Renal cortex interstitium (tissue), 11 donors: ENCODE measurements at regions not wholly inside any gene's neighbourhood (a gene's known extent, or its start where the extent isn't known, plus 50 kb on each side); places are given as distances from the start of the nearest gene placed in this dataset.

Experiments
- DNase-seq, 11 donors: peaks; one replicate each; pipeline ENCODE4 v3.0.0-alpha.2; 2013; ENCODE audit warnings: low read depth in 9 of 11, low spot score in 4 of 11; ENCODE audit errors: extremely low read depth in 1 of 11

DNA sequence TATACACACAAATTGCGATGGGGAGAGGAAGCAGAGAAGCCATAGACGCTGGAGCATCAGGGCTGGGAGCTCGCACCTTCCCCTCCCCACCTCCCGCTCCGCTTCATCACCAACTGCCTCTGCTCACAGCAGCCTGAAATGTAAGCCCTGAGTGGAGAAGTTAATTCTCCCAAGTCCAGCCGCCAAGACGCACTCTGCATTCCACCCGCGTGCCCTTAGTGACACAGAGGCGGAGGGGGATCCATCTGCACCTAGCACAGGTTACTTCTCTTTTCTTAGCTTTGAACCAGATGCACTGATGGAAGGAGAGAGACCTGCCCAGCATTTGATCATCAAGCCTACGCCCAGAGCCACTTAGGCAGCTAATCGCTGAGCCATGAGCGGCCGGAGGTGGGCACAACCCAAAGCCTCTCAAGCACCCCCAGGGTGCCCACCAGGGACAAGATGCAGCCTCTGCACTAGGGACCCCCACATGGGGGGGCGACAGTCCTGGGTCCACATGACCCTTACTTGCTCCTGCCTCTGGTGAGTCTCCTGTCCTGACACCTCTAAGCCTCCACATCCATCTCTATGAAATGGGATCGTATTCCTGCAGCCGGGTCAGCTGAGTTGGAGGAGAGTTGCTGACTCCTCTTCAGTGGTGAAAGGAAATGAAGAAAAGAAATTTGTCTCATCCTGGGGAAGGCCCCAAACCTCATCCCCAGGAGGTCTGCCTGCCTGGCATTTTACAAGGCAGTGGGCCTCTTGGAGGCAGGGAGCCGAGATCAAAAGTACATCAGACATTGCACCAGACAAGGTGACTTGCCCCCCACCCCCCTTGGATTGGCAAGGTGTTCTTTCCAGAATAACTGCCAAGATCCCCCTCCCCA, 316.2 kb downstream of the MATN1 start:
- no peak for DNase-seq

DNA sequence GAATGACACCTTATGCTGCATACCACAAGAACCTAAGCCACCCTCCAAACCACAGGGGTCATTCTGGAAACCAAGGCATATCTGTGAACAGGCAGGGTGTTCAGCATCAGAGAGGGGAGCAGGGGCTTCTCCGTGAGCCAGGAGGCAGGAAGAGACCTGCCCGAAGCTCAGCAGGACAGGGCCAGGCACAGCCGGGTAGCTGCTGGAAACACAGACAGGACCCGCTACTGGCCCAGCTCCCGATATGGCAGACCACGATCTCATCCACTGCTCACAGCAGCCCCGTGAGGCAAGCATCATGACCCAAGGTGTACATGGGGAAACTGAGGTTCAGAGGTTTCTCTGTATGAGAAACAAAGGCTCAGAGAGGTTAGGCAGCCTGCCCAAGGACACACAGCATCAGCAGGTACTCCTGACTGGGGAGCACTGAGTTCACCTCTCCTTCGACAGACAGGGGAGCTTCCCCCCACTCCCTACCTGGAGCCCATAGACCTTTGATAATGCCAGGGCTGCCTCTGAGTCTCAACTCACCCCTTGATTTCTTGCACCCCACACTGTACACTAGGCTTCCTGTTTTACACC, 317.7 kb downstream of the MATN1 start:
- DNase-seq: no peak

DNA sequence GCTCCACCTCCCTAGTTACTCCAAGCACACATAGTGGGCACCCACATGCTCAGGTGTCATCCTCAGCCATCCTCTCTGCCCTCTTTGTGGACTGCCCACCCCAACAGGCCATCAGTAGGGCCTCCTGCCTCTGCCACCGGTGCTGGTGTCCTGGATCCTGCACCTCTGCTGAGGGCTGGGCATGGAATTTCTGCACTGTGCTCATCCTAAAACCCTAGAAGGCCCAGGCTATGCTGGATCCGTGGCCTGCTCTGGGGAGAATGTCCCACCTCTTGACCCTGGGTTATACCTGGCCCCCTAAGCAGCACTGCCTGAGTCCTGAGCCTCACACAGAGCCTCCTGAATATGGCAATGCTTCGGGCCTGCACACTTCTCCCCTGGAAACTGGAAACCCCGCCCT, 318.3 kb downstream of the MATN1 start:
- DNase-seq: no peak

DNA sequence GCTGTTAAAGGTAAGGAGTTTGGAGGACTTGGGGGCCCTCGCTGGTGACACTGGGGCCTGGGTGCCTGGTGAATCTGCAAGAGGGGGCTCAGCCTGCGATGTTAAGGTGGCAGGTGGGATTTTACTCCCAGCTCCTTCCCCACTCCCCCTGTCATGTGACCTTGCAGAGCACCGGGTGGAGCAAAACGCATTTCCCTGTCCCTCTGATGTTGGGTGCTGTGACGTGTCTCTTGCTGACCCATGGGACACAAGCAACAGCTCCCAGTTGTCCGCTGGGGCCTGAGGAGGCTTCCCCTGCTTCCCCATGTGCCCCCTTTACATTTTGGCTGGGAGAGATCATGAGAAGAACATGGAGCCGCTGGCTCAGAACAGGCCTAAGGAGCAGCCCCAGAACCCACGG, 319.0 kb downstream of the MATN1 start:
- DNase-seq: no peak

DNA sequence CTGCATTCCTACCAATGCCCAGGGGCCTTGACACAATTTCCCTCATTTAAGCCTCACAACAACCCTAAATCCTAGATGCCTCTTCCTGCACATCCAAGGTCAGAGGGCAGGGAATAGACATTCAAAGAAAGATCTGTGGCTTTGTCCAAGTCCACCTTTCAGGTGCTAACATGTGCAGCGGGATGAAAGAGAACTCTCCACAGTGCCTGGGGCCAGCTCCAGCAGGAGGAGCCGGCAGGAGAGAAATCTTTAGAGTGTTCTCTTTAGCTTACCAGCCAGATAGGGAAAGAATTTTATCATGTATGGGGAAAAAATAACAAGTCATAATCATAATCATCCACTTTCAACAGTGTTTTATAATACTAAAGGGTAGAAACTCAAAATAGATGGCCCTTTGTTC, 319.7 kb downstream of the MATN1 start:
- no peak for DNase-seq

DNA sequence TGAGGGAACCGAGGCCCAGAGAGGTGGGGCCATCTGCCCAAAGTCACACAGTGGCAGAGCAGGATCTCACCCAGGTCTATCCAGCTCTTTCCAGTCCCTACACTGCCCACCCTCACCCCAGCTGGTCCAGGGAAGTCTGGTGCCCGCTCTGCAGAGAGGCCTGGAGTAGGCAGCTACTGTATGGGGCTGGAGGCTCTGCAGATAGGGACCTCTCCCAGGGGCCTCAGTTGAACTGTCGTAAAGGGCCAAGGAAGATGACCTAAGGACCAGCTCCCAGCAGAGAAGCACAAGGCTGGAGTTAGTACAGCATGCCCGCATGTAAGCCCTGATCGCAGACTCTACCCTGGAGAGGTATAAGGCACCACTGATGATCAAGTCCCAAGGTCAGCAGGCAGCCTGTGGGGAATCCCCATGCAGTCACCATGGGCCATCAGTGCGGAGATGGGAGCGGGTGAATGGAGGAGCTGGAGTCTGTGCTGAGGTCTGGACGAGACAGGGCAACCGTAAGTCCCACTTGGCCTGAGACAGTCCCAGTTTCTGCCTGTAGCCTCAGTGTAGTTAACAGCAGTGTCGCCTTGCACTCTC, 320.2 kb downstream of the MATN1 start:
- DNase-seq: no peak

DNA sequence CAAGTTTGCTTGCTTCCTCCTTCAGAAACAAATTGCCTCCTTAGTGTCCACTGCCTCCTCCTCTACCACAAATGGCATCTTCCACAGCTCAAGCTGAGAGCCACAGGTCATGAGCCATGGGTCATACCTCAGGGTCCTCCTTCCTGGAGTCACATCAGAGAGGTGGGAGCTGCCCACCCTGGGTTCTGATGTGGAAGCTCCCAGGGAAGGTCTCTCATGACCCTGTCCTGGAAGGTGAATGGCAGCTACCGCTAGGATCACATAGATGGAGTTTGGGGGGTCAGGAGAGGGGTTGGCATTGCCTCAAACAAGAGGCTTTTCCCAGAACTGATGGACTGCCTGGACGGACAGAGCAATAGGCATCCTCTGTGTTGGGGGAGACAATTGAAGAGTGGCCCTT, 321.4 kb downstream of the MATN1 start:
- no peak for DNase-seq

DNA sequence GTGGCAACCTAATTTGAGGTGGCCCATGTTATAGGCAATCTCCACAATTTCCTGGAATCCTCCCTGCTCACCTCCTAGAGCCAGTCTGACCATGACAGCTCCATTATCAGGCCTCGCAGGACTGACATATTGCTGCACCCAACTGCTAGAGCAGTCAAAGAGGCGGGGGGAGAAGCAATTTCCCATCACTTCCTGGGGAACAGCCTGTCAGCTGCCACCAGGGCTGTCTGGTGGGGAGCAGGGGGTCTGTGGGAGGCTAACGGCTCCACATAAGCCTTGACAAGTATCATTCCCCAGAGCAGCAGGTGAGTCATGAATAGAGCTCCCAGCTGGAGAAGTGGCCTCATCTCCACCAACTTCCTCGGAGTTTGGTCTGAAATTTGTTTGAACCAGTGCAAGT, 322.9 kb downstream of the MATN1 start:
- no peak for DNase-seq

DNA sequence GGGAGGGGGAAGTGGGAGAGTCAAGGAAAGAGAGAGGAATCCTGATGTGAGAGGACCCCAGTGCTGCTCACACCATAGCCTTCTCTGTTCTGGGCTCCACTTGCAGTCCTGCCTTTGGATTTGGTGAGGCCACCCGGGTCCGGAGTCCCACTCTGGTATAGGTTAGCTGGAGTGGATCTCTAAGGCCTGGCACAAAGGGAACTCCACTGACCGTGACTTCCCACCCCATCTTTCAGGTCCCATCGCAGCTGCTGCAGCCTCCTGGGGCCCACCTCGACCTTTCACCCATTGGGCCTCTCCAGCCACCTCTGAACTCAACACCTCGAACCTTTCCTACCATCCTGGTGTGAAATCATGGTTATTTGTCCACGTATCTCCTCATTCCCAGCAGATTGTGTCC, 324.4 kb downstream of the MATN1 start:
- DNase-seq: no peak

DNA sequence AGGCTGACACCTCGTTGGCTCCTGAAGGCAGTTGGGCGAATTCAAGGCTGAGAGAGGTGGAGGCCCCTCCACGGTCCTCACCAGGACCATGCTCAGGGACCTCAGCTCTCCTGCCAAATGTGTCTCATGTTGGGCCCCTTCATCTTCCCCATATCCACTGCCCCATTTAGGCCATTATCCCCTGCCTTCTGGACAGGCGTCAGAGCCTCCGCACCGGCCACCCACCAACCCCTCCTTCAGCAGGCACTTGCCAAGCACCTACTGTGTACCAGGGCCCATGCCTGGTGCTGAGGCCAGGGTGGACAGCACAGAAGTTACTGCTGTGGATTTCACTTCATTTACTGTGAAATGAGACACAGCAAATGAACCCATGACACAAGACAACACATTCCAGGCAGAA, 325.8 kb downstream of the MATN1 start:
- DNase-seq: no peak

DNA sequence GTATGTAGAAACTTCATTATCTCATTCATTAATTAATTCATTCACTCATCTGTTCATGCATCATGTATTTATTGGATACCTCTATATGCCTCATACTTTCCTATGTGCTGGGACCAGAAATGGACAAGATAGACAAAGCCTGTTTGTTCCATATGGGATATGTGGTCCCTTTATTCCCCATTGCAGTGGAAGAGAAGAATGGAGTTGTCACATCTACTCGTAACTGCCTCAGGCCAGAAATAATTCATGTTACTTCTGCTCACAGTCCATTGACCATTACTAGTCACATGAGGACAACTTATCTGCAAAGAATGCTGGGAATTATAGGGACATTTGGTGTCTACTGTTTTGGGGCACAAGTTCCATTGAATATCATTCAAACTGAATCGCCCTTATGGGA, 327.8 kb downstream of the MATN1 start:
- DNase-seq: no peak

DNA sequence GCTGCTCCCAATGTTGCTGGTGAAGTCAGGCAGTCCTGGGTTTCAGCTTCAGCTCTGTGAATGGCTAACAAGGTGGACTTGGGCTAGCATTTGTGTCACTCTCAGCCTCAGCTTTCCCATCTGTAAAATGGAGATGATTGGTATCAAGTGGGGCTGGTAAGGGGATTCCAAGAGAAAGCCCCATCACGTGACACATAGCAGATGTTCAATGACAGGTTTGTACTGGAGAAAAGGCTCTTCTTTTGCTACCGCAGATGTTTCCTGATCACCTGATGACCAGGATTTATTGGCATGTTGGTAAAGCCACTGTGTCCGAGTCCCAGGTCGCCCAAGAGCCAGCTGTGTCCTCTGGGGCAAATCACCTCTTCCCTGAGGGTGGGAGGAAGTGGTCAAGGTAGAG, 335.0 kb downstream of the MATN1 start:
- DNase-seq: no peak

DNA sequence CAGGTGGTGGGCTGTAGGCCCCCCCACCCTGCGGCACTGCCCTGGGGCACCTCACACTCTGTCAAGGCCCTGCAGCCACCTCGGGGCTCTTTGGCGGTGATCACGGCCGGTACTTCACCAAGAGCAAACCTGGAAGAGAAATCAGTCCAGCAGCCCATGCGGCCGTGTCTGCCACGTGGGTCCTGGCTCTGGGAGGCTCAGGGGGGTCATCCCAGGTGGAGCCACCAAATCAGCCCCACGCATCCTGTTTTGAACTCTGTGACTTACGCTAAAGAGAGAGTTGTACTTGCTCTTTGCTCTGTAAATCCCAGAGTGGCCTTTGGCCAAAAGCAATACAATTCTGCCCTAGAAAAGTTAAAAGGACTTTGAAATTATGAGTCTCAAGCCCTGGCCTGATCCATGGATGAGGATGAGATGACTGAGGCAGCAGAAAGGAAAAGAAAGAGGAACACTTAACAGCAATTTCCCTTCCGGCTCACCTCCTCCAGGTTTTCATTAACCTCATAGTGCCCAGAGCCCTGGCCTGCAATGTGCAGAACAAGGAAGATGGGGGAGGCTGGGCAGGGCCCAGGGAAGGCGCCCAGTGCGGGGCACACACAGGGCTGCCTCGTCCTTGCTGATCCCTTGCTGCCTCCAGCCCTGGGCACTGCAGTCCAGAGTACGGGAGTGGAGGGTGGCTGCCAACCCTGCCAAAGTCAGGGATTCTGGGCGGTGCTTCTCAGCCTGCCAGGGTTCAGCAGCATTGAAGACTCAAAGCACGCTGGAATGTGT, 337.0 kb downstream of the MATN1 start:
- DNase-seq: no peak

DNA sequence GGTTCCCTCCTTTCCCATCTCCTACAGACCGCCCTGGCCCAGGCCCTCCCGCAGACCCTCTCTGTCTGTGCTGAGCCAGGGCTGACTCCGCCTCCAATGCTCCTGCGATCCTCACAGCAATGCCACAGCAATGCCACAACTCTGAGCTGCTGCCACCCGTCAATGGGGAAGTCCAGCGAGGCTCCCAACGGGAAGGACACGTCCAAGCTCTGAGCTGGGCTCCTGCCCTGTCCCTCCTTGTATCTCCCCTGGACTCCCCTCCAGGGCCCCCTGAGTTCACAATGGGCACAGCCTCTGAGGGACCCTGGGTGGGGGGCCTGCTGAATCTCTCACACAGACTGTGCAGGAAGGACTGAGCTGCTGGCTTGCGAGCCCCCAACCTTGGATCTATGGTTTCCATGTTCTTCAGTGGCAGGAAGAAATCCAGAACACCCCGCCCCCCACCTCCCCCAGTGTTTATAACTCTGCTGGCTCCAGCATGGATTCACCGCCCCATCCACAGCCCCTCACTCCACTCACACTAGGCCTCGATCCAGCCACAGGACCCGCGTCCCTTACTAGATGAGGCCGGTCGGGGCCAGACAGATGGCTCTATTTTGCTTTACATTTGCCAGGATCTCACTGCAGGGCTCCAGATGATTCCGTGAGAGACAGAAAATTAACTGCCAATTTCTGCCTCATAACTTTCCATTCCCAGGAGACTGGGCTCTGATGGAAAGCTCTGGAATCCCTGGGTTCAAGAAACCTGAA, 338.0 kb downstream of the MATN1 start:
- DNase-seq: no peak

DNA sequence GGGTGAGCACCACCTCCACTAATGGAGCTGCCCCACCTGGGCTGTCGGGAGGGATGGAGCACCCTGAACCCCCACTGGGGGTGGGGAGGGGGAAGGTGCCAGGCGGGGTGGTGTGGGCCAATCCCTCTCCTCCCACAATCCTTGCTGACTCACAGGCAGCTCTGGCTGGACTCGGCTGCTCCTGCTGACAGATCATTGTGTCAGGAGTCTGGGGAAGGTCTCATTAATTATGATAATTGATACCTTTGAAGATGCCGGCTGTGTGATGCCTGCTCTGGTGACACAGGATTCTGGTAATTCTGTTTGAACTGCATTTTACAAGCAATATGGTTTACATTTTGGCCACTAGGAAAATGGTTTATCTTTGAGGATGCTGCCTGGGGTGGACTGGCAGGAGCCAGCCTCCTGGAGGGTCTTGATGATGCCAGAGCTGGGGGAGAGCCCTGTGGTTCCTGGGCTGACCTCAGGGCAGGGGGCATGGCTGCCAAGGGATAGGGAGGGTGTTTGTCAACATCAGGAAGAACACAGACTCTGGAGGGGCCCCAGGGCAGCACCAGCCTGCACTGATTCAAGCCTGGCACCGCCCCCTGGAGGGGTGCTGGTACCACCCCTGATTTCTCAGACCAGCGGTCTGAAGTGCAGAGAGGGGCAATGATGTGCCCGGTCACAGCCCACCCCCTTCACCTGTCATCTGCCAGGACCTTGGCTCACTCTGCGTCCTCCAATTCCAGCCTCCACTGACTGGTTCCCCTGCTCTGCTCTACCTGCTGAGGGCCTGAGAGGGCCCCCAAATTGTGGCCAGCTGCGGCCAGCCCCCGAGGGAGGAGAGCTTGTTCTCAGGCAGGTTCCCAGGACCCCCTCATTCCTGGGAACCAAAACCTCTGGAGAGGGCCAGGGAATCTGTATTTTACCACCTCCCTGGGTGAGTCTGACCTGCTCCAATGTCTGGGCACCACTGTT, 338.8 kb downstream of the MATN1 start:
- no peak for DNase-seq

DNA sequence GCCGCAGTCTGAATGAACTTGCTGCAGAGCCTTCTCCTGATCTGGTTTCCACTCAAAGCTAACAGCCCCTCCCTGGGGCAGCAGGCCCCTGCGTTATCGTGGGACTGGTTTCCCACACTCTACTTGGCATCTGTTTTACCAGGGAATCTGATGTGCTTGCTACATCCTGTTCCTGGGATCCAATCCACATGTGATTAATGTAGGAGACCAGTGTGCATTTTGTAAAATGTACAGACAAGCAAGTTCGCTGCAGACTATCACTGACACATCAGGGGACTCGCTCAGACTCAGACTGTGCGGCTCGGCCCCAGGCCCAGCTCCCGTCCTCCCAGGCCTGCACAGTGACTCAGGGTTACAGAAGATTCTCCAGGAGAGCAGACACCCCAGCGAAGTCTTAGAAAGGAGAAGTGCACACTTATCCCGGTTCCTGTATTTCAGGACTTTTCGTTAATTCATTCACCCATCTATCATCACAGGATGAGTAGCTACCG, 340.1 kb downstream of the MATN1 start:
- DNase-seq: no peak

DNA sequence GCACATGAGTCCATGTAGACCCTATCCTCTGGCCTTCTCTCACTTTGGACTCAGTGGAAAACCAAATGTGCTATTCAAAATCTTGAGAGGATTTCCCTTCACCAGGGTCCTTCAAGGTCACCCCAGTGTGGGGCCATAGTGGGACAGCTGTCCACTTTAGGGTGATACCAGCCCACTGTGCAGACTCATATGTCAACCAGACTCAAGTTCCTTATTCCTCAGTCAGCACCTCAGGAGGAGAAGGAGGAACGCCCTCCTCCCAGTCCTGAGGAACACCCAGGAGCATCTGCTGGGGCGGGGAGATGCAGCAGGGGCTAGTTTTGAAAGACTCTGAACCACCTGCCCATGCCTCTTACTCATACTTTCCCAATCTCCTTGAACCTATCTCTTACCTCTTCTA, 340.9 kb downstream of the MATN1 start:
- DNase-seq: no peak
